ENCODE measurements at regions not wholly inside any gene's neighbourhood (a gene's known extent, or its start where the extent isn't known, plus 50 kb on each side); places are given as distances from the start of the nearest gene placed in this dataset.

GRCh38 chr1:234900595-234900994 is 228.0 kb downstream of the TOMM20 start:
- TF ChIP-seq CTCF (IDR thresholded peaks at IDR 0.05) (no peak), POLR2A (IDR thresholded peaks at IDR 0.05) (no peak), POLR2AphosphoS5 (IDR thresholded peaks at IDR 0.05) (no peak)

Data from breast epithelium (tissue), 3 donors.